T-helper 1 cell treated with Interleukin-12 subunit alpha and Interleukin-12 subunit beta and Interleukin-4 antibody, amounts not matched to agents 30 ng/mL and 1 ng/mL, for 36 hours (primary cell): ENCODE measurements at regions not wholly inside any gene's neighbourhood (a gene's known extent, or its start where the extent isn't known, plus 50 kb on each side); places are given as distances from the start of the nearest gene placed in this dataset.

Experiments
- intact Hi-C: fragments of 100-400 bp; cut with micrococcal nuclease; formaldehyde crosslinking; loops from one replicate; pipeline ENCODE4 v1.15.1; 2024

DNA sequence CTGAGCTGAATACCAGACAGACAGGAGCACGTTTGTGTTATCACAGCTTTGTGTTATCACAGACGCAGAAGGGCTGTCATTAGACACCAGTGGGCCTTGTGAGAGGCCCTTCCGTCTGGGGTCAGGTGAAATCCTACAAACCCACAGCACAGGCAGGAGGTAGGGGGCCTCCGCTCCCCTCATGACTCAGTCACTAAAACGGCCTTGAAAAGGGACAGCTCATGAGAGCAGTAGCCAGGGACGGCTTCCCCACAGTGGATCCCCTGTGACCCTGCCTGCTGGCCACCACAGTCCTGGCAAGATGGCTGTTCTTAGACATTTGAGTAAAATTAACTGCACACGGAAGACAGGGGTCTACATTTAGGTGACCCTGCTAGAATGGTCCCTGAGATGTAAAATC, 215.8 kb upstream of the PPP2R2D start:
- intact Hi-C loops: no loop called here

DNA sequence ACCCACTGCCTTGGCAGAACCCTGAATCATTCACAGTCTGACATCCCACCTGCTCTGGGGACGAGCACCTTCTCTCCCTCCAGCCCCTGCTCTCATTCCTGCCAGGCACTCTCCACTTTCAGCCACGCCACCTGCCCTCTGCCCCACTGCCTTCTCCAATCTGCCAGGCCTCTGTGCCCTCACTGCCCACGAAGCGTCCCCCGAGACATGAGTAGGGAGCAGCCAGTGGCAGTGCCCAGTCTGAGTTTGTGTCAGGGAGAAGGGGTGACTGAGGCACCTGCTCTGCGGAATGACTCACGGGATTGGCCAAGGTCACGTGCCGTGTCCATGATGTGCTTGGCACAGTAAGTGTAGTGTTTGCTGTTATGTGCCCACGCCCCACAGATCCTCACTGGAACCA, 215.2 kb upstream of the PPP2R2D start:
- intact Hi-C loops: no loop called here

DNA sequence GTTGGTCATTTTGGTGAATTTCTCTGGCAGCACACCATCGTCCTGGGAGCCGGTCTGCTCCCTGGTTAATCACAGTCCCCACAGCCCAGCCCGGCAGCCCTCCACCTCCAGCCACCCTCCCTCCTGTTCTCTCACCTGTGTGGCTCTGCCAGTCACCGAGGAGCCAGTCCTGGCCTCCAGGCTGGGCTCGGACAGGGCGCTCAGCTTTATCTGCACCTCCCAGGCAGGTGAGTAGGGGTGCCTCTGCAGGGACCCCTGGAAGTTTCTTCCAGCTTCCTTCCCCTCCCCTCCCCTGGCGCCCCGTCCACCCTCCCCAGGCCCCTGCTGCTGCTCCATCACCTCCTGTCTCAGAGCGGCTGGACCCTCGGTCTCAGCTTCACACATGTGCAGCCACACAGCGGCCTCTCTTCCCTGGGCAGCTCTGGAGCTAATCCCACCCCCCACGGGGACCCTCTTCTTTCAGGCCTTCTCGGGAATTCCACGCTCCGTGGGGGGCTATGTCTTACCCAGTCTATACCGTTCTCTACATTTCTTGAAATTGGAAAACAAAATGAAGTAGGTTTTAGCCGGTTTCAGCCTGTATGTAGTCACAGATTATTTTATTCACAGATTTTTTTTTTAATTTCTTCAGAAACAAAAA, 213.9 kb upstream of the PPP2R2D start:
- intact Hi-C loops: no loop called here

DNA sequence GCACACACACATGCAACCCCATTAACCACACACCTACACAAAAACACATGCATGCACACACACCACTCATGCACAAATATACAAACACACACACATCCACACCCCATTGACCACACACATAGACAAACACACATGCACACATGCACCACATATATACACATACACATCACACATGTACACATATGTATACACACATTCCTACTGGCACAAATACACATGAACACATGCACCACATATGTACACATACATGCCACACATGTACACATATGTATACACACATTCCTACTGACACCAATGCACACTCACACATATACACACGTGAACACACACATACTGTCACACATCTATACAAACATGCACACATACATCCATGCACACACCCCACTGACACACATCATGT, 212.5 kb upstream of the PPP2R2D start:
- intact Hi-C loops: no loop called here

DNA sequence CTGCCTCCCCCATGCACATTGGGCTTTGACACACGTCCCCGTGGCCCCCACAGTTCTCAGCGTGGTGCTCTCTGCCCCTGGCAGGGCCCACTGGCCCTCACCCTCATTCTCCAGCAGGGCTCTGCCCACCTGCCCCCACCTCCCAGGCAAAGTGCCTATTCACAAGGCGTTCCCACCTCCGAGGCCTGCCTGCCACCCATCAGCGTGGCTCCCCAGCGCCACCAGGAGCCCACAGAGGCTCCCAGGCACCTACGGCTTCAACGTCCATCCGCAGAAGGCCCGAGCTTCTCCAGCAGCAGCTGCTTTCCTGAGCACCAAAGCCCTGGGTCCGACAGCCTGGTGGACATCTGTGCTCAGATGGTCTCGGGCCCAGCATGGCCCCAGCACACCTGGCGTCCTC, 211.8 kb upstream of the PPP2R2D start:
- intact Hi-C loops: no loop called here

DNA sequence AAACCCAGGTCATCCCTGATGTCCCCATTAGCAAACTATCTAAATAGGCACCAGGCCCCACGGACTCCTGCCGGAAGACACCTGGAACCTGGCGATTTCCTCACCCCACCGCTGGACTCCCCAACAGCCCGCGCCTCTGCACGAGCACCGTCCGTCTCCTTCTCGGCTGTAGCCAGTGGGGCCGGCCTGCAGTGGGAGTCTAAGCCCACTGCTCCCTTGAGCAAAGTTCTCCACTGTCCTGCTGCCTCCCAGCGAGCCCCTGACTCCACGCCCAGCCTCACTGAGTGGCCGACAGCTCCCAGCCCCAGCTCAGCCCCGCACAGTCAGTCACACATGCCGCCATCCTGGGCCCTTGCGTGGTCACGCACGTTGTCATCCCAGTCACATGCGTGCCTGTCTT, 211.3 kb upstream of the PPP2R2D start:
- intact Hi-C loops: no loop called here

DNA sequence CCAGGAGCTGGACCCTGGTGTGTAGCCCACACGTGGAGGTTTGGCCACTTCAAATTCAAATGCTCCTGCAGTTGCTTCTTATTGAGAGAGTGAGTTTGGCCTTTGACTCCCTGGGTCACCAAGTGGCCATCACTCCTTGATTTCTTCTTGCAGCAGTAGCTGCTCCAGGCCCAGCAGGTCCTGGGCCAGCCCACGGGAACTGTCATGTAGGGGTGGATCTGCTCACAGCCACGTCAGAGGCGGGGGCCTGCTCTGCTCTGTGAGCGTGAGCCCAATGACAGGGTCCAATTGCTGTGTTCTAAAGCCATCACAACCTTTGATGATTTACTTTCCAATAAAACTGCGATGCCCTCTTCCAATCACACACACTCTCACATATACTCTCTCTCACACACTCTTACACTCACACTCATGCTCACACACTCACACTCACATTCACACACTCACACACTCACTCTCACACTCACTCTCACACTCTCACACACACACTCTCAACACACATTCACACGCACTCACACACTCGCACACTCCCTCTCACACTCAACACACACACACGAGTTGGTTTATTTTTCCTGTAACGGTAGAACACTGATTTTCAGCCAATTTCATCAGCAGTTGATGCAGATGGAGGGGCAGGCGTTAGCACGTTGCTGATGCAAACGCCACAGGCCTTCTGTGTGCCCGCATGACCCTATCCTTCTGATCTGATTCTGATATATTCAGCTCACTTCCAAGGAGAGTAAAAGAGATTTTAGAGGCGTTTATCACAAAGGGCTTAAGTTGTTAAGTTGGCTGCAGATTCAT, 210.7 kb upstream of the PPP2R2D start:
- intact Hi-C loops: no loop called here

DNA sequence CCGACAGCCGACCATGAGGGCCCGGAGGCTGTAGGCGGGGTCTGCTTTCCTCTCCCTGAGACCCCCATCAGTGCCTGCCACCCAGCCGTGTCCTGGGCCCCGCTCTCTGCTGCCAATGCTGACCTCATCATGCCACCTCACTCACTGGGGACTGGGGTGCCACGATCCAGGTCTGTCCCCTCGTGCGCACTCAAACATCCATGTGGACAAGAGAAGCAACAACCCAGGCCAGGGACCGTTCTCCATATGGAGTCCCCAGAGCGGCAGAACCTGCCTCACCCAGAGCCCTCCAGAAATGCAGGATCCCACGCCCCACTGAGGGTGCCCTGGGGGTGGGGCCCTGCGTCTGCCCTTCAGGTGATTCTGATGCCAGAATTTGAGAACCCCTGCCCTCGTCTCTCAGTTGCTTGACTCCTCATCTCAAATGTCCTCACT, 210.0 kb upstream of the PPP2R2D start:
- intact Hi-C loops: no loop called here

DNA sequence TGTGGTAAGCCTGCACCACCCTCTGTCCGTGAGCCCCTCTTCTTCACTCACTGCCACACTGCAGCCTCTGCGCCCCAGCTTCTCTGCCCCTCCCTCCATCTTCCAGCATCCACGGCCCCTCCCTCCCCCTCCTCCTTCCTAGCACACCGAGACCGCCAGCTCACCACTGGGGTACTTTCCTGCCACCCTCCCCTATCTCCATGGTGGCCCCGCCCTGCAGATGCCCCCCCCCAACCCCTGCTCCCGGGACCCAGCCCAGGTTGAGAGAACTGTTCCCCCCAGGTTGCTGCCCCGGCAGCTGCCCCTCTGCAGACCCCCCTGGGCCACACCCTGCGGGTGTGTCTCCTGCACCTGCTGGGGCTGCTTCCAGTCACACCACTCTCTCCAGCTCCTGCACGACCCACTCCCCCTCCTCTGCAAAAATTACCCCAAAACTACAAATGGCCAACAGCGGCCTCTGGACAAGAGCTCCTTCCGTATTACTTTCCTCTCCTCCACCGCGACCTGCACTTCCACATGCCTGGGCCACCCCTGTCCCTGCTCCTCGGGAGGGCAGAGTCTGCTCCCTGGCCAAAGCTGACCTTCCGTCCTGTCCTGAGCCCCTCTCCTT, 209.2 kb upstream of the PPP2R2D start:
- intact Hi-C loops: no loop called here

DNA sequence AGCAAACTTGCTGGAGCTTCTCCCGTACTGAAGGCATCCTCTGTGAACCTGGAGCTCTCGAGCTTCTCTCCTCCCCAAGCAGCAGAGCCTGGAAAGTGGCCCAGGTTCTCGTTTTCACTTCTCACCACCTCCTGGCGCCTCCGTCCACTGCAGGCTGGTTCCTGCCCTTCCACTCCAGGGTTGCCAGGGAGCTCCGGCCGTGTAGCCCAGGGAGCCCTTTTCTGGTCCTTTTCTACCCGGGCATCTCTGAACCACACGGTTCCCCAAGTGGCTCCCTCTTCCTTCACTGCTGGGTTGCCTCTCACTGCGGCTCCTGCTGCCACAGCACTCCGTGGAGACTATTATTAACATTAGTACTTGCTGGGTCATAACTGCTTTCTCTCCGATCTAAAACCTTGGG, 208.6 kb upstream of the PPP2R2D start:
- intact Hi-C loops: no loop called here

DNA sequence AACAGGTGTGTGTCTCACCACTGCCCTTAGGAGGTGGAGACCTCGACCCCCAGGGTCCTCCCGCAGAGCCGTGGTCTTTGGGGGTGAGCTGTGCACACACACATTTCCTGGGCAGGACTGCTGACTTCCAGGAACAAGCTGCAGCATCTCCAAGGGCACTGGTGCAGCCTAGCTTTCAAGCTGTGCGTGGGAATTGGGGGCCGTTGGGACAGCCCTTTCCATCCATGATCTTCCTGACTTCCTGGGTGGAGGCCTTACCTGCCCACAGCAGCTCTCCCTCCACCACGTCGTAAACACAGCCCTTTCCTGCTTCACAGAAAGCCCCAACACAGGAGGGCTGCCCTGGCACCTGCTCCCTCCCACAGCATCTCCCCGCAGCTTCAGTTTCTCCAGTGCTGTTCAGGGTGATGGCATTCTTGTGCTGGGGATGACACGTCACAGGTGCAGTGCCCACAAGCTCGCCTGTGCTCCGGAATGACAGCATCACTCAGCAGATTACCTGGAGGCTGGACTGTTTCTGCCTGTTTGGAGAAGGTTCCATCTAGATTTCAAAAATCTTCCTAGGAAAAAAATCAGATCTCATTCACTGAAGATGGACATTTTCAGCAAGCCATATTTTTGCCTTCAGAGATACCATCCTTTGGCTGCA, 208.0 kb upstream of the PPP2R2D start:
- intact Hi-C loops: no loop called here

DNA sequence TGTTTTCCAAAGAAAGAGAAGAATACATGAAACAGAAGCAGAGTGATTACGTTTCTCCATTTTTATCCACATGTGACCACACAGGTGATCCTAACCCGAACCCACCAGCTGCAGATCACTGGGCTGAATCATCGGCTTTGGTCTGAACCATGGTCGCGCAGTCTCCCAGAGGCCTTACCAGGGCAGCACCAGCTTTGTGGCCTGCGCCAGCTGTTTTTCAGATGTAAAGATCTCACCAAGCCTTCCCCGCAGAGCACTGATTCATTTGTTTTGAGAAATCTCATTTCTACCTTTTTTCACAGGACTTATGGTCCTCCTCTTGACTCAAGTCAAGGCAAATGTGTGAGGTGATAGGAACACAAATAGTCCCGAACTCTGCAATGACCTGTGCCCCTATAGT, 207.0 kb upstream of the PPP2R2D start:
- intact Hi-C loops: no loop called here

DNA sequence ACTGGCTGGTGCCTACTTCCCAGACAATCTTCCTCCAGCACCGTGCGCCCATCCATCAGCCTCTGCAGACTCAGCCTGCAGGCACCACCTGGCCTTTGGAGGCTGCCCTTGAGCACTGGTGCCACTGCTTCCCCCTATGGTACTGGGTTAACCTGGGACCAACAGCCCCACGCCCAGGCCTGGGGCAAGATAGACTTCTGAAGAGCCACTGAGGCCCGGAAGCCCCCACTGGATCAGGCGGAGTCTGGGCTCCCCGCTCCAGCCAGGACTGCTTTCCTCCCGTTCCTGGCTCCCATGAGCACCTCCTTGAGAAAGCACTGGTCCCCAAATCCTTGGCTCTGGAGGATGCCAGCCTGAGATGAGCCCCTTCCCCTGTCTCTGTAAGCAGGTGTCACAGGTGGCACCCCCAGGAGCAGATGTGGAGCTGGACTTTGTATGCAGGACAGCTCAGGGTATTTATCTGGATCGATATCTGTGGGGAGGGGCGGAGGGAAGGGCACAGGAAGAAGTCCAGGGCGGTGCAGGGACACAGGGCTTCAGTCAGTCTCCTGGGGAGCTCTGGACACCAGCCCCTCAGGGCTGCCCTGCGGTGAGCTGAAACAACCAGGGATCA, 206.5 kb upstream of the PPP2R2D start:
- intact Hi-C loops: no loop called here

DNA sequence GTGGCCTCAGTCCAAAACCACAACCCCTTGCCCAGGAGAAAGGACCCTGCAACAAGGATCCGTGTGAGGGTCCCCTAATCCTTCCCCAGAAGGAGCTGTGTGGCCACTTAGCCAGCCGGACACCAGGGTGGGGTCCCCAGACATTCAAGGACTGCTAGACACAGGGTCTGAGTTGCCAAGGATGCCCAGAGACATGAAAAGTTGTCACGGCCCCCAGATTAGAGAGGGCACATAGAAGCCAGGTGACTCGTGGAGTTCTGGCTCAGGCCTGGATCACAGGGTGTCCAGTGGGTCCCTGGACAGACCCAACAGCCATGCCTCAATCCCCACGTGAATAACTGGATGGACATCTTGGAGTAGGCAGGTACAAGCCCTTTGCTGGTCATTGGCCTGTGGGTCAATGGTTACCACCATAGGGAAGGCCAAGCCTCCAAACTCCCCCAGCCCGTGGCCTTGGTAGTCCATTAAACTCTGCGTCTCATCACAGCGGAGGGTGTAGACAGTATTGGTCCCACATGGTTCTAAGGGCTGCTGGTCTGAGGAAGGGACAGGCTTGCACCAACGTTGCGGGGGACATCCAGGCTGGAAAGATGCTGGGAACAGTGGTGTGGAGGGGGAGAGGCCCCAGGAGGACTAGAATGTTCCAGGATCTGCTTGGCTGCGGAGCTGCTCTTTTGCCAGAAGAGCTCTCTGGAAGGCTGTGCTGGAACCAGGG, 205.9 kb upstream of the PPP2R2D start:
- intact Hi-C loops: no loop called here

DNA sequence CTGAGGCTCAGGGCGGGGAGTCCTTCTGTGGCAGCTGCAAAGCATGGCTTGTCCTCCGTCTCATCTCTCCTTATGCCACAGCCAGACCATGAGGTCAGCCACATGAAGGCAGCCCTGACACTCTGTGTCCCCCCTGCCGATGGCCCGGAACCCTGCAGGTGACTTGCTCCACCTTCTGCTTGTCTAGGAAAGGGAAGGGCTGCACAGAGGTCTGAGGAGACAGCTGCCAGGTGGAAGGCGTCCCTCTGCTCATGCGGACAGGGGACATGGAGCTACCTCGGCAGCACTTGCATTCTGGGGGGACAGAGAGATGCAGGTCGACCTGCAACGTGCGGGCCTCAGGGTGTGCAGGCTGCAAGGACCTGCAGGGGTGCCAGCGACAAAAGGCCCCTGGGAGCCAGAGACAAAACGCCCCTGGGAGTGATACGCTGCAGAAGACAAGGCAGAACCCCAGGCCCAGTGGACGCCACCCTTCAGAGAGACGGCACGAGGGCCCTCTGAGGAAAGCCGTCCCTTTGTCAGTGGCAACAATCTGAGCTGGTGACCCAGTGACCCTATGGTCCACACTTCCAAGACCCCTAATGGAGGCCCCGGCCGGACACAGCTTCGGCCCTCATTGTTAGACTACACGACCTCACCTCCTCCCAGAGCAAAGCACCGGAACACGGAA, 205.2 kb upstream of the PPP2R2D start:
- intact Hi-C loops: no loop called here

DNA sequence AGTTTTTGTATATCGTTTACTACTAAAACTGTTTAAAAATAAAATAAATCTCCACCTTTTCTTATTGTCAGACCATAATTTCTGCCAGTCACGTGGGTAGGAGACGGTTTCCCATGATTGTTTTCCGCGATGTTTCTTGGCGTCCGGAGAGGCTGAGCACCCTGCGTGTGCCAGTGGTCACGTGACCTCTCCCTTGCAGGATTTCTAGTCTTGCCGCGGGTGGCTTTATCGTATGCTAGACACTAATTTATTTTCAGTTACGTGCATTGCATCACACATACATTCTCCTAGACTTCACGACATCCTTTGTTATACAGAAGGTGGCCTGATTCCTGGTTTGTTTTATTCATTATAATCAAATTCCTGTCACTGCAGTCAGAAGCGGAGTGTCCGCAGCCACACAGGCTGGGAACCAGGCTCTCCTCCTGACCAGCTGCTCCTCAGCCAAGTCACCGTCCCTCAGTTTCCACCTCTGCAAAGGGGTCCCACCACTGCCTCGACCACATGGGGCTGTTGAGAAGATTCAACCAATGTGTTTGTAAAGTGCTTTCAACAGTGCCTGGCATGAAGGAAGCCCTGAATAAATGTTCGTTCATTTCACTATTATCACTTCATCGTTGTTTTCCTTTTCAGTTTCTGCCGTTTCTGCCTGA, 203.2 kb upstream of the PPP2R2D start:
- intact Hi-C loops: no loop called here

DNA sequence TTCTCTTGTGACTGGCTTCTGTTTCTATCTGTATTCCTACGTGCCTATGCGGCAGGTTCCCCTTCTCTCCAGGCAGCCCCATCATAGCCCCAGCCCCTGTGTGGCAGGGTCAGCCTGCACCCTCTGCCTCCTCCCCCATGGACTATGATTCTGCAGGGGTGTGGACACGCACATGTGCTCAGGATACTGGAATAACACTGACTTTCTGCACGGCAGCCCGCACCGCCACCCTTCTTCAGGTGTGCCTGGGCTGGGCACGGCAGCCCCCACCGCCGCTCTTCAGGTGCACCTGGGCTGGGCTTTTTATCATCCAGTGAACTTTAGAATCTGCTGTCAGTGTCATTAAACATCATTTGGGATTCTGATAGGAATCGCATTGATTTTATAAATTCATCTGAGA, 202.6 kb upstream of the PPP2R2D start:
- intact Hi-C loops: no loop called here

DNA sequence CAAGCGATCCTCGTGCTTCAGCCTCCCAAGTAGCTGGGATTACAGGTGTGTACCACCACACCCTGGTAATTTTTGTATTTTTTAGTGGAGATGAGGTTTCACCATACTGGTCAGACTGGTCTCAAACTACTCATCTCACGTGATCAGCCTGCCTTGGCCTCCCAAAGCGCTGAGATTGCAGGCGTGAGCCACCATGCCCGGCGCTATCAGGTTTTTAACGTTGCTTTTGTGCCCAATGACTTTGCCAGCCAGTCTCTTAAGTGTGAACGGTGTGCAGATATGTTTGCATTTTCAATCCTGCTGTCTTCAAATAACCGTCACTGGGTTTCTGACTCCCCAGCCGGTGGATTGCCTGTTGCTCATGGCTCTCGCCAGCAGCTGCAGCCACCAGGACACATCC, 201.8 kb upstream of the PPP2R2D start:
- intact Hi-C loops: no loop called here

DNA sequence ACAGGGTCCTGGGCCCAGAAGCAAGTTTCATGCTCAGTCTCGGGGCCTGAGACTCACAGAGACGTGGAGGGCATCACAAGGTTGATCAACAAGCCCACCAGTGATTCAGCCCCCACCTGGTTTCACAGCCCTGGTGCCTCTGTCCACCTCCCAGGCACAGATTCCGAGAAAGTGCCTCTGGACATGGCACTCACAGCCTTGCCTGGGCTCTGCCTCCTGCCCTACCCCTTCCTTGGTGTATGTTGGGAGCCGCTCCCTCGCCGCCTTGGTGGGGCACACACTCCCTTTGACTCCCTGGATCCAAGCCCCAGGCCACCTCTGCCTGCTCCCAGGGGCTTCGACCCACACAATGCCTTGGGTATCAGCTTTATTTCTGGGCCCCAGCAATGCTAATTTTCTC, 200.8 kb upstream of the PPP2R2D start:
- intact Hi-C loops: no loop called here

DNA sequence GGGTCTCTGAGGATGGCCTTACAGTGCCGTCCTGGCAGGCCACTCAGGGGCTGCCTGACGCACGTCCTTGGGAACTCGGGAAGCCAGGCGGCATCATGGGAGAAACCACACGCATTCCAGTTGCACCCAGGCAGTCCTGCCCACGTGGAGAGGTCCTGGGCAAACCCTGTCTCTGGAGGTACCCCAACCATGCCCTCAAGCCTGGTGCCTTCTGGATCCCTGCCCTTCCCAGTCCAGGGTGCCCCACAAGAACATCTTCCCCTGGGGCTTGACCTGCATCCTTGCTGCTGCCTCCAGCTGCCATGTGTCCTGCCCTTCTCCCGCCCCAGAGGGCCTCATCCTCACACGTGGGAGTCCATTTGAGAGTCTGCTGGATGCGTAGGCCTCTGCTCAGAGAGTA, 200.3 kb upstream of the PPP2R2D start:
- intact Hi-C loops: no loop called here
